HG03342 (cell line): ENCODE measurements at regions not wholly inside any gene's neighbourhood (a gene's known extent, or its start where the extent isn't known, plus 50 kb on each side); places are given as distances from the start of the nearest gene placed in this dataset.

ENCODE experiments used
- ATAC-seq: cut with Tn5 transposase; IDR thresholded peaks from one replicate; pipeline ENCODE4 v1.9.1; 2021; ENCODE audit warnings: mild to moderate bottlenecking, moderate library complexity; ENCODE audit not compliant: unreplicated experiment

- ATAC-seq: no peak
Observed at GRCh38 chr11:36719358-36720107, 121.5 kb upstream of the RAG2 start.

- no peak for ATAC-seq
Observed at GRCh38 chr11:36718451-36718850, 120.4 kb upstream of the RAG2 start.

DNA sequence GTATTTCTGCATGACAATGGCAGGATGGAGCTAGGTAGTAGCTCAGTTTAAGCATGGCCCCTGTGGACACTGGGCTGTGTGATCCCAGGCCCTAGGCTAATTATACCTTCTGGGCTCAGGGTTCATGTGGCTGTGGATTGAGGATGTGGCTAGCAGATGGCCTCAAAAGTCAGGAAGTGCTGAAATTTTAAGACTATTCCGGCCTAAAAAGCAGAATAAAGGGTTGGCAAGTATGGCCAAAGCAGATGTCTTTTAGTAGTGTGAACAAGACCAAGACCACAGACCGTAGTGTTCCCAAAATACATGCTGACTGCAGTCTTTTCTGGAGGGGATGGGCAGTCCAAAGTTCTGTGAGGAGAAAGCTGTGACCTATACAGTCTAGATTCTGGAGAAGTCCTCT, 115.7 kb upstream of the RAG2 start:
- no peak for ATAC-seq

DNA sequence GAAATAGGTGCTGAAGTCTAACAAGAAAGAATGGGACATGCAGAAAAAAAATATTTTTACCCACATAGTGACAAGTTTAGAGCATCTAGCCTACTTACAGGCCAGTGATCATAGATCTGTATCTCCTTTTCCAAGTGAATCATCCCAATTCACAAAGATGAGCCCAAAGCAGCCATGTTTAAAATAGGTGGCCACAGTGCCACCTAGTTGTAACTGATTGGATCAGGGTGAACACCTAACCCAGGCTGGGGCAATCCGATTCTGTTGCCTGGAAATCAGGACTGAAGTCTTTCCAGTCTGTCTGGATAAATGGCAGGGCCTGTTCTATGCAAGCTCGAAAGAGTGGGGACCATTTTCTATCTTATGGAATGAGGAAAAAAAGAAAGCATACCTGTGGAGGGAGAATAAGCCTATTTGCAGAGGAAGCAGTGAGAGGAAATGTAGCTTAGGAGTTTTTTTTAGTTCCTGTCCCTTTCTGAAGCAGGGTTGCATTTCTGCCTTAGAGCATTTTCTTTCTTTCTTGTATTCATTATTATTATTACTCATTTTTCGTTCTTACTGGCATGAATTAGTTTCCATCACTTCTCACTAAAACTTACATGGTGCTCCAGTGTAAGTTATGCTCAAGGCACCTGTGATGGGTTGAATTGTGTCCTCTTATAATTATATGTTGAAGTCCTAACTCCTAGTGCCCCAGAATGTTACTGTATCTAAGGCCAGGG, 113.2 kb upstream of the RAG2 start:
- no peak for ATAC-seq
